Activated T-cell treated with anti-CD3 and anti-CD28 coated beads, Interleukin-2, amount 50 U/mL, for 72 hours (primary cell): ENCODE measurements at regions not wholly inside any gene's neighbourhood (a gene's known extent, or its start where the extent isn't known, plus 50 kb on each side); places are given as distances from the start of the nearest gene placed in this dataset.
"Not testable (repeated sequence)": the region's sequence is repeated elsewhere in the genome, so short reads cannot be mapped to it uniquely, and the experiment has no call there.

ENCODE experiments used
- ATAC-seq, 2 donors: fragments of 150-1000 bp; cut with Tn5 transposase; replicated peaks in 1 of 2; 2 replicates each; pipeline ENCODE4 v1.10.0; 2021; ENCODE audit warnings: moderate library complexity in 2 of 2, mild to moderate bottlenecking in 1 of 2
- DNase-seq, 2 donors: peaks; one replicate each; pipeline ENCODE4 v3.0.0; 2021 to 2022; ENCODE audit warnings: mixed read lengths in 1 of 2
- H3K27ac Mint-ChIP-seq: one replicate; pipeline ENCODE4 v1.8.0; 2022; ENCODE audit warnings: mild to moderate bottlenecking, moderate library complexity, mixed read lengths
- H3K27me3 Mint-ChIP-seq: one replicate; pipeline ENCODE4 v1.8.0; 2022; ENCODE audit warnings: low read depth, mixed read lengths
- H3K36me3 Mint-ChIP-seq, 2 donors: one replicate each; pipeline ENCODE4 v1.8.0; 2022; ENCODE audit warnings: mixed read lengths in 2 of 2, mild to moderate bottlenecking in 1 of 2; ENCODE audit not compliant: insufficient read depth in 2 of 2
- H3K4me1 Mint-ChIP-seq: one replicate; pipeline ENCODE4 v1.8.0; 2022; ENCODE audit warnings: low read depth, mixed read lengths
- H3K4me3 Mint-ChIP-seq, 2 donors: one replicate each; pipeline ENCODE4 v1.8.0; 2022; ENCODE audit warnings: mild to moderate bottlenecking in 2 of 2, mixed read lengths in 2 of 2, moderate library complexity in 2 of 2
- H3K9me3 Mint-ChIP-seq, 2 donors: one replicate each; pipeline ENCODE4 v1.8.0; 2022; ENCODE audit warnings: mixed read lengths in 2 of 2

DNA sequence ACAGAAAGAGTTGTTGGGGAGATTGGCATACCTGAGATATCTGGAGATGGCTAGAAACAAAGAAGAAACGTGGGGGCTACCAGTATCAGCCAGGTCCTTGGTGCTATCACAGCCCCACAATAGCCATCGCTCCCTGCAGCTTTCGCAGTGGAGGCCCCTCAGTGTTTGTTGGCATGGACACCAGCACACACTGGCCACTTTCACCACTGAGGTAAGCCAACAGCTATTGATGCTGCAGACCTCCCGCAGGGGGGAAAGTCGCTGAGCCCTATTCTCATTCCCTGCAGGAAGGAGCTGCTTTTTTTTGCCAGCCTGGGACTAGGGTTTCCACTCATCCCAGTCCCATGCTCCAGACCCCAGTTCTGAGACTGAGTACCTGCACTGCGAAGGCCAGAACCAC lies 879.2 kb upstream of the IGFBP7 start:
- Mint-ChIP-seq H3K4me3 (no peak overlapping the region), H3K9me3 (peaks cover 3 to 4% of the 10 kb centered on the region in 2 donors), H3K27ac (no peak overlapping the region), H3K27me3 (no peaks in the 10 kb centered on the region), H3K36me3 (no peaks in the 10 kb centered on the region), H3K4me1 (no peaks in the 10 kb centered on the region)
- no peak for DNase-seq
- no peak for ATAC-seq

DNA sequence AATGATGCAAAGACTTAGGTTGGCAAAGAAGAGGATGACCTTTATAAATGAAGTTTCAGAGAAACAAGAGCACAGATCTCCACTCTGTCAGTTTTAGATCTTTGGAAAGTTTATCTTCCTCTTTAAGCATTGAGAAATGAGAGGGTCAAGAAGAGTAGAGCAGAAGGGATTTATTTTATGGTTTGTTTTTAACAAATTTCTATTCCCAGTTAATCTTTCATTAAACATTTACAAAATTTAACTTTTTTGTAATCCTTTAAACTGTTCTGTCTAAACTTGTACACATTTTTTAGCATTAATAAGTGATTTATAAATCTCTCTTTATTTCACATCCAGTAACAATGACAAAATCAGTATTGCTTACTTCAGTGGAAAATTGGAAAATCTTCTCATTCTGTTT lies 875.0 kb upstream of the IGFBP7 start:
- no peak for ATAC-seq
- no peak overlapping the region for H3K27ac Mint-ChIP-seq
- H3K9me3 Mint-ChIP-seq, result no peaks in the 10 kb centered on the region
- no peak for DNase-seq
- H3K4me1 Mint-ChIP-seq, result no peaks in the 10 kb centered on the region
- H3K36me3 Mint-ChIP-seq, result no peaks in the 10 kb centered on the region
- no peaks in the 10 kb centered on the region for H3K27me3 Mint-ChIP-seq
- no peak overlapping the region for H3K4me3 Mint-ChIP-seq

DNA sequence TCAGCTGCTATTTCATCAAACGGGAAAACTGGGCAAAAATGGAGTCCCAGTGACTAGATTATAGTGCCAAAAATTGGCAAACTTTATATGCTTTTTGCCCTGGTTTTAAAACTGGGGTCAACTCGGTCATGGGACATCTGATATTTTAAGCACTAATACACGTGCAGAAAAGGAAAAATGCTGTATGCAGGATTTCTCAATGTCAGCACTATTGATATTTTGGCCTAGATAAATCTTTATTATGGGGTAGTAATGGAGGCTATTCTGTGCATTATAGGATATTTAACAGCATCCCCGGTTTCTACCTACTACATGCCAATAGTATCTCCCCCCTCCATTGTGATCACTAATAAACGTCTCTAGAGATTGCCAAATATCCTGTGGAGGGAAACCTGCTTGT lies 870.9 kb upstream of the IGFBP7 start:
- ATAC-seq (no peak), DNase-seq (no peak)
- no peaks in the 10 kb centered on the region for H3K4me1 Mint-ChIP-seq
- no peak overlapping the region for H3K4me3 Mint-ChIP-seq
- peaks cover 0 to 3% of the 10 kb centered on the region in 2 donors for H3K9me3 Mint-ChIP-seq
- H3K36me3 Mint-ChIP-seq, result peaks cover 0 to 2% of the 10 kb centered on the region in 2 donors
- H3K27me3 Mint-ChIP-seq, result no peaks in the 10 kb centered on the region
- H3K27ac Mint-ChIP-seq, result no peak overlapping the region

DNA sequence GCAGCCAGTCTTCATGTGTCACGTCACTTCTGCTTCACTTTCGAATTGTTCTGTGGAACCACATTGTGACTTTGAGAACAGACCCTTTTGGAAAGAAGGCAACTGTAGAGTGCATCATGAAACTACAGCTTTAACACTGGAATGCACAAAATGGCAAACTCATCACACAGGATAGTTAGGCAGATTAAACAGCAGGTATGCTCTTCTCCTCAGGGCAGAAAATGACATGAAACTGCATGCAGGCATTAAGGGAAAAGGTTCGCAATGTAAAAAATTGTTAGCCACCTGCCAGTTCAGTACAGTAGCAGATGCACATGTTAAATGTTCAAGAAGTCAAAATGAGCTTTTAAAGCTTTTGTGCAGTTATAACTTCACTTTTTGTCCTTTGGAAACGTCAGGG lies 864.6 kb upstream of the IGFBP7 start:
- DNase-seq (no peak), ATAC-seq (no peak)
- Mint-ChIP-seq H3K4me3 (no peak overlapping the region), H3K27me3 (no peaks in the 10 kb centered on the region), H3K4me1 (no peaks in the 10 kb centered on the region), H3K9me3 (peaks cover 6 to 8% of the 10 kb centered on the region in 2 donors), H3K27ac (no peak overlapping the region), H3K36me3 (peaks cover 0 to 3% of the 10 kb centered on the region in 2 donors)

DNA sequence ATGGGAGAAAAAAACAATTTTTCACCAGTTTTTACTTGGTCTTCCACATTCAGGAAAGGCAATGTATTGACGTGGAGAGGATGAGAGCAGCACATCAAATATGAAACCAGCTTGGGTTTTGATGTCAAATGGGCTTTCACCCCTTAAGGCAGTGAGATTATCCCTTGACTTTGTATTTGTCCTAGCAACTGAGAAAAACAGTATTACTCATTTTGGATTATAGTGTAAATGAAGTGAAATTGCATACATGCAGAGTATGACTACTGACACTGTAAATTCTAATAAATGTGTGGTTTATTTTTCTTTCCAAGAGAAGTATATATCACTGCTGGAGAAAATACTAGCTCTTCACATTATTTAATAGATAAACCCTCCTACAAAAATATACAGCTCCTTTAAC lies 863.6 kb upstream of the IGFBP7 start:
- ATAC-seq (no peak), DNase-seq (no peak)
- Mint-ChIP-seq H3K4me1 (no peaks in the 10 kb centered on the region), H3K27ac (no peak overlapping the region), H3K36me3 (peaks cover 0 to 2% of the 10 kb centered on the region in 2 donors), H3K4me3 (no peak overlapping the region), H3K9me3 (peaks cover 5 to 6% of the 10 kb centered on the region in 2 donors), H3K27me3 (no peaks in the 10 kb centered on the region)

DNA sequence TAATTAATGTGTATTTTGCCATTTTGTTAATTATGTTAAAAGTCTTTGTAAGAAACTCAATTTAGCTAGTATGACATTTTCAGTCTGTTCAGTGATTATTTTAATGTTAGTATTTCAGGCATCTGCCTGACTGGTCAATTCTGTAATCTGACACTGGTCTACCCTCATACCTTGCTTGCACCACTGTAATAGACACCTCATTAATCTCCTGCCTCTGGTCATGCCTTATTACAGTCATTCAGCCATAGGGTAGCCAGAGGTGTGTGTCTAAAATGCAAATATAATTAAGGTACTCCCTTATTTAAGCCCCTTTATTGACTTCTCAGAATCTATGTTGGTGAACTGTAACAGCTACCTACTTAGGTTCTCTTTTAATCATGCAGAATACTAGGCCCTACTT lies 861.1 kb upstream of the IGFBP7 start:
- Mint-ChIP-seq H3K27me3 (no peaks in the 10 kb centered on the region), H3K4me3 (no peak overlapping the region), H3K4me1 (no peaks in the 10 kb centered on the region), H3K27ac (no peak overlapping the region), H3K36me3 (peaks cover 0 to 2% of the 10 kb centered on the region in 2 donors), H3K9me3 (peaks cover 6 to 7% of the 10 kb centered on the region in 2 donors)
- ATAC-seq (no peak), DNase-seq (no peak)

DNA sequence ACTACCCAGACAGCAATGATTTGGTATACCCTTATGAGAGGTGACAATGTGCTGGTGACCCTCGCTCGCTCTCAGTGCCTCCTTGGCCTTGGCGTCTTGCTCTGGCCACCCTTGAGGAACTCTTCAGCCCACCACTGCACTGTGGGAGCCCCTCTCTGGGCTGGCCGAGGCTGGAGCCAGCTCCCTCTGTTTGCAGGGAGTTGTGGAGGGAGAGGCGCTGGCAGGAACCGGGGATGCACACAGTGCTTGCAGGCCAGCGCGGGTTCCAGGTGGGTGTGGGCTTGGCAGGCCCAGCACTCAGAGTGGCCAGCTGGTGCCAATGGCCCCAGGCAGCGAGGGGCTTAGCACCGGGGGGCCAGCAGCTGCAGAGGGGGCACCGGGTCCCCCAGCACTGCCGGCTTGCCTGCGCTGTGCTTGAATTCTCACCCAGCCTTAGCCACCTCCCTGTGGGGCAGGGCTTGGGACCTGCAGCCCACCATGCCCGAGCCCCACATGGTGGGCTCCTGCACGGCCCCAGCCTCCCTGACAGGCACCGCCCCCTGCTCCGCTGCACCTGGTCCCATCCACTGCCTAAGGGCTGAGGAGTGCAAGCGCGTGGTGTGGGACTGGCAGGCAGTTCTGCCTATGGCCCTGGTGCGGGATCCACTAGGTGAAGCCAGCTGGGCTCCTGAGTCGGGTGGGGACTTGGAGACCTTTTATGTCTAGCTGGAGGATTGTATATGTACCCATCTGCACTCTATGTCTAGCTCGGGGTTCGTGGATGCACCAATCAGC lies 857.0 kb upstream of the IGFBP7 start:
- Mint-ChIP-seq H3K9me3 (peaks cover 2 to 6% of the 10 kb centered on the region in 2 donors), H3K4me3 (no peak overlapping the region), H3K4me1 (no peaks in the 10 kb centered on the region)

DNA sequence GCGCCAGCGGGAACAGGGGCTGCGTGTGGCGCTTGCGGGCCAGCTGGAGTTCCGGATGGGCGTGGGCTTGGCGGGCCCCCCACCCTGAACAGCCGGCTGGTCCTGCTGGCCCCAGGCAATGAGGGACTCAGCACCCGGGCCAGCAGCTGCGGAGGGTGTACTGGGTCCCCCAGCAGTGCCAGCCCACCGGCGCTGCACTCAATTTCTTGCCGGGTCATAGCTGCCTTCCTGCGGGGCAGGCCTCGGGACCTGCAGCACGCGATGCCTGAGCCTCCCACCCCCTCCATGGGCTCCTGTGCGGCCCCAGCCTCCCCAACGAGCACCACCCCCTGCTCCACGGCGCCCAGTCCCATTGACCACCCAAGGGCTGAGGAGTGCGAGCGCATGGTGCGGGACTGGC lies 855.2 kb upstream of the IGFBP7 start:
- not testable (repeated sequence) for H3K27me3 Mint-ChIP-seq, H3K4me3 Mint-ChIP-seq, H3K9me3 Mint-ChIP-seq, ATAC-seq, H3K27ac Mint-ChIP-seq, H3K4me1 Mint-ChIP-seq, H3K36me3 Mint-ChIP-seq, DNase-seq

More for the DNA sequence above, 857.0 kb upstream of the IGFBP7 start:
- no peak for DNase-seq
- Mint-ChIP-seq H3K27ac (no peak overlapping the region), H3K36me3 (no peaks in the 10 kb centered on the region), H3K27me3 (no peaks in the 10 kb centered on the region)
- ATAC-seq, result no peak

DNA sequence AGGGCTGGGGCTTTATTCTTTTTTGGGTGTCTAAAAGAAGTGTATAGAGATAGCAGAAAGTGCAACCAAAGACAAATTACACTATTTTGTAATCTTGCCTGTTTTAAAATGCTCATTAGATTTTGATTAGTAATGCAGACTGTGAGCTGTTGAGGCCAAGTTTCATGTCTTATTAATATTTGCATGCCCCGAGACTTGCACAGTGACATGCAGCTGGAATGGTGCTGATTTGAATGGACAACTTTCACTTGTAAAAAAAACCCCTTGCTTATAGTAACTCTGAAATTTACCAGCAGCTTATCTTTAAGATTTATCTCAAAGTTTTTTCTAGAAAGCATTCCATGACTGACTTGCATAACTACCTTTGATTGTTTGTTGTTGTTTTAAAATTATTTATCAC lies 835.1 kb upstream of the IGFBP7 start:
- Mint-ChIP-seq H3K4me3 (no peak overlapping the region), H3K4me1 (no peaks in the 10 kb centered on the region), H3K27ac (no peak overlapping the region), H3K27me3 (no peaks in the 10 kb centered on the region), H3K9me3 (peaks cover 0 to 3% of the 10 kb centered on the region in 2 donors), H3K36me3 (no peaks in the 10 kb centered on the region)
- no peak for DNase-seq
- ATAC-seq, result no peak

DNA sequence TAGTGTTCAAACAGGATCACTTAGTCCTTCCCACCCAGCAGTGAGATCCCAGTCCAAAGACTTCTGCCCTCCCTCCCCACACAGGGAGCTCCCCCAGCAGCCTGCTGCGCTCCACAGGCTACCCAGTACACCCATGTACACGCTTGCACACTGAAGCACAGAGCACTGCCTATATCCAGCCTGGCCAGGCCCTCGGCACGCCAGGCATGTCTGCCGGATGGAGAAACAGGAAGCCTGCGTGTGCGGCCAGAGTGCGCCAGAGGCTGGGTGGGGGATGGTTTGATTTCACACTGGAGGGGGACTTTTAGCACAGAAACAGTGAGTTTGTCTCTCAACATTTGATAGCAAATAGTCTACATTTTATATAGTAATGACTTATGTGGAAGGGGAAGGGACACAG lies 833.5 kb upstream of the IGFBP7 start:
- Mint-ChIP-seq H3K4me3 (no peak overlapping the region), H3K9me3 (peaks cover 0 to 3% of the 10 kb centered on the region in 2 donors), H3K36me3 (no peaks in the 10 kb centered on the region), H3K27ac (no peak overlapping the region), H3K4me1 (no peaks in the 10 kb centered on the region), H3K27me3 (no peaks in the 10 kb centered on the region)
- ATAC-seq, result no peak
- DNase-seq, result no peak

DNA sequence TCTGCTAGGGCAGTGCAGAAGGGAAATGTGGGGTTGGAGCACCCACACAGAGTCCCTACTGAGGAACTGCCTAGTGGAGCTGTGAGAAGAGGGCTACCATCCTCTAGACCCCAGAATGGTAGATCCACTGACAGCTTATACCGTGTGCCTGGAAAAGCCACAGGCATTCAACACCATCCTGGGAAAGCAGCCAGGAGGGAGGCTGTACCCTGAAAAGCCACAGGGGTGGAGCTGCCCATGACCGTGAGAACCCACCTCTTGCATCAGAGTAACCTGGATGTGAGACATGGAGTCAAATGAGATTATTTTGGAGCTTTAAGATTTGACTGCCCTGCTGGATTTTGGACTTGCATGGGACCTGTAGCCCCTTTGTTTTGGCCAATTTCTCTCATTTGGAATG lies 827.1 kb upstream of the IGFBP7 start:
- H3K4me3 Mint-ChIP-seq, result not testable (repeated sequence)

DNA sequence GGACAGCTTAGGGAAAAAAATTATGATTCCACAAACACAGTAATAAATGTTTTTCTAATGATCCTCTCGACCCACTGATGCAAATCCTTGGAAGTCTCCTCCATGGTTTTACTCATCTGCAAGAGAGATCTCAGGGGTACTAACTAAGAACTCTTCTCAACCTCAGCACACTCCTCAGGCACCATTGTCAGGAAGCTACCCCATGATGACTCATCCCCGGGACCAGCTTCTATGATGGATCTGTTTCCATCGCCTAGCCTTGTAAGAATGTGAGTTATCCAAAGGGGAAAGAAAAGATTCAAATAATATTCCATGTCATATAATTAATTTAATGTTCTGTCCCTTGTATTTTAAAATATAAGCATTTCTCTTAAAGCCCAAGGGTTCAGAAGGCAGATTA lies 816.1 kb upstream of the IGFBP7 start:
- no peaks in the 10 kb centered on the region for H3K4me1 Mint-ChIP-seq
- no peak overlapping the region for H3K4me3 Mint-ChIP-seq
- no peak for ATAC-seq
- no peaks in the 10 kb centered on the region for H3K27me3 Mint-ChIP-seq
- no peak overlapping the region for H3K27ac Mint-ChIP-seq
- H3K36me3 Mint-ChIP-seq, result no peaks in the 10 kb centered on the region
- DNase-seq, result no peak
- peaks cover 0 to 3% of the 10 kb centered on the region in 2 donors for H3K9me3 Mint-ChIP-seq

More for the DNA sequence above, 827.1 kb upstream of the IGFBP7 start:
- not testable (repeated sequence) for H3K9me3 Mint-ChIP-seq, ATAC-seq, H3K27me3 Mint-ChIP-seq, H3K27ac Mint-ChIP-seq, H3K4me1 Mint-ChIP-seq, DNase-seq, H3K36me3 Mint-ChIP-seq

DNA sequence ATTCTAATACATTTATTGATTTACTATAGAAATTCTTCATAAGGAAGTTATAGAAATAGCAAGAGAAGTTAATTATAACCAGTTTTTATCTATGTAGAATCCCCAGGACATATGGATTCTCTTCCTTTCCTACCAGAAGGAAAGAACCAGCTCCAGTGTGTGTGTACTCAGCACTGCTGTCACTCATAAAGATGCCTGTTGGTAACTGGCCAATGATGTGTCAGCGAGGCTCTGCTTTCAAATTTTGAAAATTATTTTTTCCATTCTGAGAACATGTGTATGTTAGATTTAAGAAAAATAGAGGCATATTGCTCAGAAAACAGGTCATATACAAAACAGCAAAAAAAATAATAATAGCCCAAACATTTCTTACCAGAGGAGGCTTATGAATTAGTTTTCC lies 814.8 kb upstream of the IGFBP7 start:
- Mint-ChIP-seq H3K36me3 (no peaks in the 10 kb centered on the region), H3K27ac (no peak overlapping the region), H3K4me3 (no peak overlapping the region), H3K27me3 (no peaks in the 10 kb centered on the region), H3K9me3 (peaks cover 2 to 5% of the 10 kb centered on the region in 2 donors), H3K4me1 (no peaks in the 10 kb centered on the region)
- no peak for ATAC-seq
- DNase-seq, result no peak

DNA sequence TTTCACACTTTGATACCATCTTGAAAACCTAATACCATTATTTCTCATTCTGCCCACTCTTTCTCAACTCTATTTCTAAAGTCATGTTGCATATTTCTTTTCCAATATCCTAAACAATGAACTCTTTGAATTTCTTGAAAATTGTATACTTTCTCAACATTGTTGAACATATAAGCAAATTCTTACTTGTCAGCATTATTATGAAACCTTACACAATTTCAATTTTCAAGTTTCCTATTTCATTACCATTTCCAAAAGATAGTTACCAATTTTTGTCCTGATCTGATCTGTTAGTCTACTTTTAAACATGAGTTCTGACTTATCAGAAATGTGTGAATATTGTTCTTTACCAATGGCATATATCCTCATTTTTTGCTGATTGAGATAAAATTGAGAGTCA lies 806.3 kb upstream of the IGFBP7 start:
- Mint-ChIP-seq H3K4me3 (no peak overlapping the region), H3K27ac (no peak overlapping the region), H3K9me3 (peaks cover 6 to 8% of the 10 kb centered on the region in 2 donors), H3K4me1 (no peaks in the 10 kb centered on the region), H3K27me3 (no peaks in the 10 kb centered on the region), H3K36me3 (peaks cover 0 to 2% of the 10 kb centered on the region in 2 donors)
- DNase-seq (no peak), ATAC-seq (no peak)
